Gastrocnemius medialis (tissue), 4 donors: ENCODE measurements at regions not wholly inside any gene's neighbourhood (a gene's known extent, or its start where the extent isn't known, plus 50 kb on each side); places are given as distances from the start of the nearest gene placed in this dataset.

Experiments used
- ATAC-seq, 2 donors: fragments of 150-250 bp; one replicate each; pipeline ENCODE4 v1.9.1; 2016
- DNase-seq, 2 donors: peaks; one replicate each; pipeline ENCODE4 v3.0.0-alpha.2; 2019
- H3K27ac ChIP-seq, 4 donors: fragments of 200-600 bp; sonication (generic); 1 replicate in 1 of 4; 2 replicates in 3 of 4; pipeline ENCODE4 v1.5.1; 2016 to 2018; ENCODE audit warnings: mild to moderate bottlenecking in 2 of 4, moderate library complexity in 1 of 4
- H3K27me3 ChIP-seq, 3 donors: fragments of 200-600 bp; sonication (generic) in 2 of 3; 1 replicate in 1 of 3; 2 replicates in 2 of 3; pipeline versions ENCODE4 v1.5.1 to v1.6.0; 2016 to 2019; ENCODE audit warnings: mild to moderate bottlenecking in 1 of 3, moderate library complexity in 1 of 3
- H3K36me3 ChIP-seq, 2 donors: fragments of 200-600 bp; sonication (generic) in 1 of 2; one replicate each; pipeline ENCODE4 v1.5.1; 2017 to 2018
- H3K4me1 ChIP-seq, 2 donors: fragments of 200-600 bp; sonication (generic) in 1 of 2; one replicate each; pipeline ENCODE4 v1.5.1; 2016 to 2017; ENCODE audit warnings: mild to moderate bottlenecking in 2 of 2
- H3K4me3 ChIP-seq, 4 donors: fragments of 200-600 bp; sonication (generic) in 3 of 4; 1 replicate in 1 of 4; 2 replicates in 3 of 4; pipeline ENCODE4 v1.5.1; 2016 to 2019; ENCODE audit warnings: mild to moderate bottlenecking in 2 of 4
- H3K9me3 ChIP-seq, 3 donors: fragments of 200-600 bp; sonication (generic) in 2 of 3; 1 replicate in 1 of 3; 2 replicates in 2 of 3; pipeline ENCODE4 v1.5.1; 2016 to 2019
- POLR2A ChIP-seq, 2 donors: fragments of 450-650 bp; IDR thresholded peaks; one replicate each; pipeline ENCODE4 v1.6.1; 2017; ENCODE audit warnings: antibody characterized with exemption in 2 of 2, mild to moderate bottlenecking in 2 of 2, moderate library complexity in 2 of 2
- in situ Hi-C, 4 donors: fragments of 200-750 bp; cut with MboI; loops; one replicate each; pipeline versions ENCODE4 v1.15.0 to v1.8.0; 2017; ENCODE audit warnings: low sequenced_read_pairs in 4 of 4
- intact Hi-C: fragments of 100-400 bp; cut with DNase I; formaldehyde crosslinking; loops from one replicate; pipeline ENCODE4 v1.15.1; 2023; ENCODE audit warnings: low total_unique reads
- TF ChIP-seq, protein P1 (sequence below), 5 experiments: fragments of 450-650 bp in 3 of 5; fragments of 200-600 bp in 2 of 5; sonication (generic) in 2 of 5; IDR thresholded peaks in 4 of 5; conservative IDR thresholded peaks in 1 of 5; 1 replicate in 4 of 5; 2 replicates in 1 of 5; pipeline ENCODE4 v1.5.1; 2016 to 2019; ENCODE audit warnings: antibody characterized with exemption in 5 of 5, mild to moderate bottlenecking in 3 of 5, moderate library complexity in 3 of 5

DNA sequence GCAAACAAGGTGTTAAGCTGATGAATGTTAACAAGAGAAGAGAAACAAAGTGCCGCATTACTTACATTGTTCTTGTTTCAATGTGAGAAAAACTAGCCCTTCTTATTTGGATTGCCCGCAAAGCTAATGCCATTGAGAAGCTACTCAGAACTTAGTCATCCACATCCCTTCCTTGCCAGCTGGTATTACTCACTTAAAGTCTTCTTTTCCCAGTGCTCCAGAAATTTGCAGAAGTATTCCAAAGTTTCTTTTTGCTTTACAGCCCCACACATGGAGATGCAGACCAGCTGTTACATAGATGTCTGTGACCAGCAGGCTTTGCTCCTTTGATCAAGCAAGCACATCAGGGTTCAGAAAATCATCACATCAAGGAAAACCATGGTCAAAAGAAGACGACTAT is 529.0 kb downstream of the TBC1D32 start:
- intact Hi-C loops: no loop called here
- in situ Hi-C loops: no loop called here
- DNase-seq (no peak), ATAC-seq (no peak)
- no peaks in the 10 kb centered on the region for H3K36me3 ChIP-seq
- no peaks in the 10 kb centered on the region for H3K27me3 ChIP-seq
- no peak overlapping the region for H3K27ac ChIP-seq
- H3K4me1 ChIP-seq: no peaks in the 10 kb centered on the region
- no peak overlapping the region for H3K4me3 ChIP-seq
- no peaks in the 10 kb centered on the region for H3K9me3 ChIP-seq
- TF ChIP-seq, protein P1, sequence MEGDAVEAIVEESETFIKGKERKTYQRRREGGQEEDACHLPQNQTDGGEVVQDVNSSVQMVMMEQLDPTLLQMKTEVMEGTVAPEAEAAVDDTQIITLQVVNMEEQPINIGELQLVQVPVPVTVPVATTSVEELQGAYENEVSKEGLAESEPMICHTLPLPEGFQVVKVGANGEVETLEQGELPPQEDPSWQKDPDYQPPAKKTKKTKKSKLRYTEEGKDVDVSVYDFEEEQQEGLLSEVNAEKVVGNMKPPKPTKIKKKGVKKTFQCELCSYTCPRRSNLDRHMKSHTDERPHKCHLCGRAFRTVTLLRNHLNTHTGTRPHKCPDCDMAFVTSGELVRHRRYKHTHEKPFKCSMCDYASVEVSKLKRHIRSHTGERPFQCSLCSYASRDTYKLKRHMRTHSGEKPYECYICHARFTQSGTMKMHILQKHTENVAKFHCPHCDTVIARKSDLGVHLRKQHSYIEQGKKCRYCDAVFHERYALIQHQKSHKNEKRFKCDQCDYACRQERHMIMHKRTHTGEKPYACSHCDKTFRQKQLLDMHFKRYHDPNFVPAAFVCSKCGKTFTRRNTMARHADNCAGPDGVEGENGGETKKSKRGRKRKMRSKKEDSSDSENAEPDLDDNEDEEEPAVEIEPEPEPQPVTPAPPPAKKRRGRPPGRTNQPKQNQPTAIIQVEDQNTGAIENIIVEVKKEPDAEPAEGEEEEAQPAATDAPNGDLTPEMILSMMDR (IDR thresholded peaks at IDR 0.05 in 4 of 5, conservative IDR thresholded peaks at IDR 0.05 in 1 of 5): no peak
- no peak for TF ChIP-seq POLR2A (IDR thresholded peaks at IDR 0.05)

DNA sequence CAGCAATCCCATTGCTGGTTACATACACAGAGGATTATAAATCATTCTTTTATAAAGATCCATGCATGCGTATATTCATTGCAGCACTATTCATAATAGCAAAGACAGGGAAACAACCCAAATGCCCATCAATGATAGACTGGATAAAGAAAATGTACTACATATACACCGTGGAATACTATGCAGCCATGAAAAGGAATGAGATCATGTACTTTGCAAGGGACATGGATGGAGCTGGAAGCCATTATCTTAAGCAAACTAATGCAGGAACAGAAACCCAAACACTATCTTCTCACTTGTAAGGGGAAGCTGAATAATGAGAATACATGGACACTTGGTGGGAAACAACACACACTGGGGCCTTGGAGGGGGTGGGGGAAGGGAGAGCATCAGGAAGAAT is 529.7 kb downstream of the TBC1D32 start:
- Histone ChIP-seq H3K4me1 (no peaks in the 10 kb centered on the region), H3K27me3 (no peaks in the 10 kb centered on the region), H3K27ac (no peak overlapping the region), H3K9me3 (no peaks in the 10 kb centered on the region), H3K4me3 (no peak overlapping the region), H3K36me3 (no peaks in the 10 kb centered on the region)
- TF ChIP-seq, protein P1 (IDR thresholded peaks at IDR 0.05 in 4 of 5, conservative IDR thresholded peaks at IDR 0.05 in 1 of 5): no peak
- no peak for TF ChIP-seq POLR2A (IDR thresholded peaks at IDR 0.05)
- in situ Hi-C loops (no loop called here), intact Hi-C loops (no loop called here)
- ATAC-seq (no peak), DNase-seq (no peak)

DNA sequence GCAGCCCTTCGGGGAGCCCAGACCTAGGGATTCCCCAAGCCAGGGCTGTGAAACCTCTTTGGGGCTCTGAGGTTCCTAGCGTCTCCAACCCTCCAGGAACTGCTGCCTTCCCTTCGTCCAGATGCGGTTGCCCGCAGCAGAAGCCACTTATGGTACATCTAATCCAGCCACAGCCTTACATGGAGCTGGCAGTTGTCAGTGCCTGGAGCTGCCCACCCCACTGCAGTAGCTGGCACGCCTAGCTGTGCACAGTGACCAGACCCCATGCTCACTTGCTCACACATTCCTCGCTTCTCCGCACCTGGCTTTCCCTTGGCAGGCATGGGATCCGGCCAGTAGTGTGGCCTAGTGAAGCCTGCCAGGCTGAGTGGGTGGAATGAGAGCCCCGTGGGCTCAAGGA is 547.6 kb downstream of the TBC1D32 start:
- H3K36me3 ChIP-seq: no peaks in the 10 kb centered on the region
- H3K4me3 ChIP-seq: no peak overlapping the region
- in situ Hi-C loops (no loop called here), intact Hi-C loops (no loop called here)
- TF ChIP-seq, protein P1 (IDR thresholded peaks at IDR 0.05 in 4 of 5, conservative IDR thresholded peaks at IDR 0.05 in 1 of 5): no peak
- no peak for TF ChIP-seq POLR2A (IDR thresholded peaks at IDR 0.05)
- no peaks in the 10 kb centered on the region for H3K9me3 ChIP-seq
- H3K27ac ChIP-seq: no peak overlapping the region
- ATAC-seq (no peak), DNase-seq (no peak)
- no peaks in the 10 kb centered on the region for H3K27me3 ChIP-seq
- H3K4me1 ChIP-seq: no peaks in the 10 kb centered on the region

DNA sequence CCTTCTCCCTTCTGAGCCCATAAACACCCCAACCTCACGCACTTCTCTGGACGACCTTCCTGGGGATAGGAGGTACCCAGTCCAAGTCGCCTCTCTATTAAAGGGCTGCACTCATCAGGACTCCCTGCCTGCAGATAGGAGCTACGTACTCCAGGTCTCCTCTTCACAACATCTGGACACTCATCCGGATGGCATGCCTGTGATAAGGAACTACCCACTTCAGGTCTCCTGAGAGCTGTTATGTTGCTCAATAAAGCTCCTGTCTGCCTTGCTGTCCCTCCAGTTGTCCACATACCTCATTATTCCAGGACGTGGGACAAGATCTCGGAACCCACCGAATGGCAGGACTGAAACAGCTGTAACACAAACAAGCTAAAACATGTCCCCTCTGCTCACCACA is 548.0 kb downstream of the TBC1D32 start:
- TF ChIP-seq POLR2A (IDR thresholded peaks at IDR 0.05): no peak
- TF ChIP-seq, protein P1 (IDR thresholded peaks at IDR 0.05 in 4 of 5, conservative IDR thresholded peaks at IDR 0.05 in 1 of 5): no peak
- H3K4me1 ChIP-seq: no peaks in the 10 kb centered on the region
- intact Hi-C loops: no loop called here
- in situ Hi-C loops: no loop called here
- ATAC-seq (no peak), DNase-seq (no peak)
- H3K36me3 ChIP-seq: no peaks in the 10 kb centered on the region
- H3K4me3 ChIP-seq: no peak overlapping the region
- H3K9me3 ChIP-seq: no peaks in the 10 kb centered on the region
- no peaks in the 10 kb centered on the region for H3K27me3 ChIP-seq
- H3K27ac ChIP-seq: no peak overlapping the region

DNA sequence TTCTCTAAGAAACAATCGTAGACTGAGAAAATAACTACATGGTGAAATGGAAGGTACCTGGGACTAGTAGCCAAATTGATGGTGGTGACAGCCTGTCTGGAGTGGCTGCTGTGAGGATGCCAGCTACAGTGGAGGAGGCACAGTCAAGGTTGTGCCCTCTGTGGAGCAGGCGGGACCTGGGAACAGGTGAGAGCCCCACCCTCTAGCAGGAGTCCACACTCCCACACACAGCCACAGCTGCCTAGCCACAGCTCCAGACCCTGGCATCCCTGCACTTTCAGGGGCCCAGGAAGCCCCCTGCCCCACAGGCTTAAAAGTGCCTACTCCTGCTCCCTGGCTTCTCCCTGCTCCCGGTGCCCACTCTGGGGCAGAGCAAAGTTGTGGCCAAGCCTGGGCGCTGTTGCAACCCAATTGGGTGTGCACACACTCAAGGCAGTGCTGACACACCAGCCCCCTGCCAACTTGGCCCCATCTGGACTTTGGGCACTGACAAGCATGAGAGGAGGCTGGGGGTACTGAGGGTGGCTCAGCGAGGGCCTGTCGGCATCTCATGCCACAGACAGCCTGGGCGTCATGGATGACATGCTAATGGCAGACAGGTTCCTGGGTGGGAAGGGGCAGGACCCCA is 548.7 kb downstream of the TBC1D32 start:
- no peaks in the 10 kb centered on the region for H3K4me1 ChIP-seq
- in situ Hi-C loops: no loop called here
- no peak for ATAC-seq
- intact Hi-C loops: no loop called here
- H3K9me3 ChIP-seq: no peaks in the 10 kb centered on the region
- TF ChIP-seq, protein P1 (IDR thresholded peaks at IDR 0.05 in 4 of 5, conservative IDR thresholded peaks at IDR 0.05 in 1 of 5): no peak
- TF ChIP-seq POLR2A (IDR thresholded peaks at IDR 0.05): no peak
- H3K36me3 ChIP-seq: no peaks in the 10 kb centered on the region
- H3K27ac ChIP-seq: no peak overlapping the region
- no peaks in the 10 kb centered on the region for H3K27me3 ChIP-seq
- no peak overlapping the region for H3K4me3 ChIP-seq
- DNase-seq: no peak
